GM12878 (cell line): ENCODE measurements at regions not wholly inside any gene's neighbourhood (a gene's known extent, or its start where the extent isn't known, plus 50 kb on each side); places are given as distances from the start of the nearest gene placed in this dataset.

ENCODE experiments used
- ATAC-seq: fragments of 200-7000 bp; cut with Tn5 transposase; 3 replicates; pipeline ENCODE4 v1.9.1; 2020; ENCODE audit warnings: mild to moderate bottlenecking, moderate library complexity
- BruUV-seq: library from RNA; stranded (reverse); fragments of 400-500 nt; replicated peaks from 2 replicates; lab custom pipeline; 2021; lab: Mats Ljungman, UMichigan
- CTCF ChIA-PET: fragments of 300-600 bp; sonication (Branson Sonifier 250); formaldehyde crosslinking; extraction: SDS; loops from one replicate; lab custom pipeline; 2021; ENCODE audit warnings: inconsistent platforms; lab: Yijun Ruan, JAX
- POLR2A ChIA-PET: fragments of 350-600 bp; formaldehyde crosslinking; extraction: SDS; loops from one replicate; lab custom pipeline; 2021; ENCODE audit warnings: inconsistent platforms; lab: Charles Lee
- RAD21 ChIA-PET: fragments of 300-600 bp; sonication (Branson Sonifier 250); formaldehyde crosslinking; loops from one replicate; lab custom pipeline; 2023; ENCODE audit warnings: antibody characterized with exemption; ENCODE audit not compliant: unreplicated experiment; lab: Charles Lee
- SMC1A ChIA-PET: fragments of 300-600 bp; sonication (Branson Sonifier 250); formaldehyde crosslinking; loops from one replicate; lab custom pipeline; 2023; ENCODE audit not compliant: unreplicated experiment, uncharacterized antibody; lab: Charles Lee
- DNase-seq: peaks from one replicate; pipeline ENCODE4 v3.0.0-alpha.2; 2011; ENCODE audit warnings: low read depth, low spot score
- FAIRE-seq: peaks from 3 replicates; lab custom pipeline; 2011; peaks lifted over from hg19 to GRCh38; lab: Jason Lieb, UNC
- H2AFZ ChIP-seq: 2 replicates; pipeline ENCODE4 v1.6.0; 2011; ENCODE audit warnings: low read depth, low read length, control low read depth; ENCODE audit not compliant: control insufficient read depth
- H3K27ac ChIP-seq: 2 replicates; pipeline ENCODE4 v1.5.1; 2011; ENCODE audit warnings: control low read depth; ENCODE audit not compliant: control insufficient read depth, insufficient read depth
- H3K27me3 ChIP-seq, 2 experiments: replicated peaks in 1 of 2; 2 replicates each; pipeline versions ENCODE4 v1.6.0 to v1.6.1; 2011; ENCODE audit warnings: low read length in 1 of 2; ENCODE audit not compliant: control insufficient read depth in 2 of 2, insufficient read depth in 2 of 2
- H3K36me3 ChIP-seq, 2 experiments: 2 replicates each; pipeline ENCODE4 v1.5.1; 2011; ENCODE audit warnings: low read length in 1 of 2; ENCODE audit not compliant: control insufficient read depth in 2 of 2, insufficient read depth in 2 of 2
- H3K4me1 ChIP-seq: 2 replicates; pipeline ENCODE4 v1.6.1; 2011; ENCODE audit warnings: mild to moderate bottlenecking, low read length, moderate library complexity, mixed read lengths; ENCODE audit not compliant: control insufficient read depth, insufficient read depth
- H3K4me2 ChIP-seq: 2 replicates; pipeline ENCODE4 v1.6.0; 2011; ENCODE audit warnings: control low read depth; ENCODE audit not compliant: control insufficient read depth, insufficient read depth
- H3K4me3 ChIP-seq: fragments of 200-600 bp; sonication (generic); 2 replicates; pipeline ENCODE4 v1.5.1; 2016
- H3K79me2 ChIP-seq: 2 replicates; pipeline ENCODE4 v1.6.0; 2011; ENCODE audit warnings: low read length; ENCODE audit not compliant: control insufficient read depth, insufficient read depth
- H3K9ac ChIP-seq: 2 replicates; pipeline ENCODE4 v1.8.0; 2011; ENCODE audit warnings: low read length, control low read depth, mixed read lengths; ENCODE audit not compliant: control insufficient read depth, insufficient read depth
- H3K9me3 ChIP-seq: replicated peaks from 3 replicates; pipeline ENCODE4 v1.5.1; 2011; ENCODE audit warnings: mild to moderate bottlenecking, low read length; ENCODE audit not compliant: control insufficient read depth, insufficient read depth
- H4K20me1 ChIP-seq: 2 replicates; pipeline ENCODE4 v1.6.0; 2011; ENCODE audit not compliant: control insufficient read depth, insufficient read depth
- ATF3 ChIP-seq: IDR thresholded peaks from 2 replicates; pipeline ENCODE4 v1.6.1; 2011; ENCODE audit warnings: low read depth, mild to moderate bottlenecking, low read length, moderate library complexity, borderline replicate concordance; ENCODE audit errors: extremely low read depth
- BACH1 ChIP-seq: fragments of 450-650 bp; IDR thresholded peaks from 2 replicates; pipeline ENCODE4 v1.6.1; 2017; ENCODE audit warnings: mild to moderate bottlenecking, borderline replicate concordance
- CHD4 ChIP-seq: fragments of 200-600 bp; sonication (generic); IDR thresholded peaks from 2 replicates; pipeline ENCODE4 v1.6.1; 2016; ENCODE audit warnings: mild to moderate bottlenecking
- EED ChIP-seq: sonication (generic); IDR thresholded peaks from 2 replicates; pipeline ENCODE4 v1.6.1; 2016; ENCODE audit warnings: antibody characterized with exemption, low read depth
- FOXK2 ChIP-seq: fragments of 450-650 bp; IDR thresholded peaks from 2 replicates; pipeline ENCODE4 v1.6.1; 2017; ENCODE audit warnings: mild to moderate bottlenecking, moderate library complexity
- KAT2A ChIP-seq: conservative IDR thresholded peaks from 2 replicates; pipeline ENCODE4 v1.6.1; 2011; ENCODE audit warnings: low read depth, low read length; ENCODE audit not compliant: control insufficient read depth
- NFIC ChIP-seq: IDR thresholded peaks from 2 replicates; pipeline ENCODE4 v1.6.1; 2012; ENCODE audit warnings: low read depth, mild to moderate bottlenecking, inconsistent platforms, low read length, moderate library complexity
- NR2C1 ChIP-seq: fragments of 450-650 bp; IDR thresholded peaks from 2 replicates; pipeline ENCODE4 v1.6.1; 2017; ENCODE audit warnings: antibody characterized with exemption, mild to moderate bottlenecking, moderate library complexity
- PAX8 ChIP-seq: fragments of 450-650 bp; IDR thresholded peaks from 2 replicates; pipeline ENCODE4 v1.6.1; 2017; ENCODE audit warnings: mild to moderate bottlenecking, moderate library complexity
- POLR2AphosphoS2 ChIP-seq: IDR thresholded peaks from 2 replicates; pipeline ENCODE4 v1.6.1; 2011; ENCODE audit warnings: low read depth, mild to moderate bottlenecking, low read length, improper control_type of control experiment, moderate library complexity
- RAD51 ChIP-seq: fragments of 450-650 bp; IDR thresholded peaks from 2 replicates; pipeline ENCODE4 v1.6.1; 2016; ENCODE audit warnings: moderate library complexity, mild to moderate bottlenecking, inconsistent platforms
- REST ChIP-seq: IDR thresholded peaks from 2 replicates; pipeline ENCODE4 v1.6.1; 2012; ENCODE audit warnings: mild to moderate bottlenecking, low read depth, low read length
- SMAD1 ChIP-seq: fragments of 450-650 bp; IDR thresholded peaks from 2 replicates; pipeline ENCODE4 v1.6.1; 2018; ENCODE audit warnings: mild to moderate bottlenecking, low read depth; ENCODE audit not compliant: partially characterized antibody
- SMARCA5 ChIP-seq: fragments of 450-650 bp; IDR thresholded peaks from 2 replicates; pipeline ENCODE4 v1.6.1; 2017; ENCODE audit warnings: mild to moderate bottlenecking
- SREBF1 ChIP-seq: IDR thresholded peaks from 2 replicates; pipeline ENCODE4 v1.6.1; 2012; ENCODE audit warnings: mild to moderate bottlenecking, low read length
- SREBF2 ChIP-seq: IDR thresholded peaks from 2 replicates; pipeline ENCODE4 v1.6.1; 2012; ENCODE audit warnings: mild to moderate bottlenecking, low read length
- SRF ChIP-seq, 2 experiments: IDR thresholded peaks; 2 replicates each; pipeline ENCODE4 v1.6.1; 2011; ENCODE audit warnings: low read depth in 2 of 2, low read length in 2 of 2, mild to moderate bottlenecking in 1 of 2, moderate library complexity in 1 of 2
- TCF12 ChIP-seq: IDR thresholded peaks from 2 replicates; pipeline ENCODE4 v1.6.1; 2011; ENCODE audit warnings: low read depth, mild to moderate bottlenecking, low read length
- in situ Hi-C: fragments of 300-500 bp; cut with MboI; formaldehyde crosslinking; loops from 9 replicates; pipeline ENCODE4 v1.14.3; 2018; ENCODE audit warnings: mixed read lengths
- intact Hi-C: fragments of 100-400 bp; cut with micrococcal nuclease; formaldehyde crosslinking; loops from one replicate; pipeline ENCODE4 v1.14.2; 2022; ENCODE audit not compliant: unreplicated experiment
- TF ChIP-seq, protein P1 (sequence below): fragments of 450-650 bp; formaldehyde crosslinking; IDR thresholded peaks from 2 replicates; pipeline ENCODE4 v1.4.0; 2022; ENCODE audit warnings: mild to moderate bottlenecking, moderate library complexity

GRCh38 chr6:62519574-62519973 is 233.5 kb upstream of the KHDRBS2 start:
- no TSS peak for BruUV-seq
- POLR2A ChIA-PET = no interaction called here

More at GRCh38 chr6:62519574-62519973, 233.5 kb upstream of the KHDRBS2 start:
- Histone ChIP-seq H3K79me2 (no peaks in the 10 kb centered on the region), H3K4me2 (no peak overlapping the region), H3K9me3 (no peaks in the 10 kb centered on the region), H3K9ac (no peak overlapping the region), H3K4me3 (no peak overlapping the region), H3K27ac (no peak overlapping the region), H3K4me1 (no peaks in the 10 kb centered on the region), H2AFZ (no peak overlapping the region), H3K36me3 (no peaks in the 10 kb centered on the region), H4K20me1 (no peaks in the 10 kb centered on the region), H3K27me3 (no peaks in the 10 kb centered on the region)
- CTCF ChIA-PET = no interaction called here
- ATAC-seq = no peak
- in situ Hi-C loops (no loop called here), intact Hi-C loops (no loop called here)
- TF ChIP-seq PAX8 (no peak), FOXK2 (no peak), KAT2A (no peak), ATF3 (no peak), SMAD1 (no peak), SMARCA5 (no peak), CHD4 (no peak), EED (no peak), POLR2AphosphoS2 (no peak), SREBF2 (no peak), BACH1 (no peak), REST (no peak), NR2C1 (no peak), NFIC (no peak), RAD51 (no peak), TCF12 (no peak), SREBF1 (no peak), SRF (IDR thresholded peaks at IDR 0.05; ENCODE audit: low read depth in 2 of 2, low read length in 2 of 2) (no peak)
- TF ChIP-seq, protein P1, sequence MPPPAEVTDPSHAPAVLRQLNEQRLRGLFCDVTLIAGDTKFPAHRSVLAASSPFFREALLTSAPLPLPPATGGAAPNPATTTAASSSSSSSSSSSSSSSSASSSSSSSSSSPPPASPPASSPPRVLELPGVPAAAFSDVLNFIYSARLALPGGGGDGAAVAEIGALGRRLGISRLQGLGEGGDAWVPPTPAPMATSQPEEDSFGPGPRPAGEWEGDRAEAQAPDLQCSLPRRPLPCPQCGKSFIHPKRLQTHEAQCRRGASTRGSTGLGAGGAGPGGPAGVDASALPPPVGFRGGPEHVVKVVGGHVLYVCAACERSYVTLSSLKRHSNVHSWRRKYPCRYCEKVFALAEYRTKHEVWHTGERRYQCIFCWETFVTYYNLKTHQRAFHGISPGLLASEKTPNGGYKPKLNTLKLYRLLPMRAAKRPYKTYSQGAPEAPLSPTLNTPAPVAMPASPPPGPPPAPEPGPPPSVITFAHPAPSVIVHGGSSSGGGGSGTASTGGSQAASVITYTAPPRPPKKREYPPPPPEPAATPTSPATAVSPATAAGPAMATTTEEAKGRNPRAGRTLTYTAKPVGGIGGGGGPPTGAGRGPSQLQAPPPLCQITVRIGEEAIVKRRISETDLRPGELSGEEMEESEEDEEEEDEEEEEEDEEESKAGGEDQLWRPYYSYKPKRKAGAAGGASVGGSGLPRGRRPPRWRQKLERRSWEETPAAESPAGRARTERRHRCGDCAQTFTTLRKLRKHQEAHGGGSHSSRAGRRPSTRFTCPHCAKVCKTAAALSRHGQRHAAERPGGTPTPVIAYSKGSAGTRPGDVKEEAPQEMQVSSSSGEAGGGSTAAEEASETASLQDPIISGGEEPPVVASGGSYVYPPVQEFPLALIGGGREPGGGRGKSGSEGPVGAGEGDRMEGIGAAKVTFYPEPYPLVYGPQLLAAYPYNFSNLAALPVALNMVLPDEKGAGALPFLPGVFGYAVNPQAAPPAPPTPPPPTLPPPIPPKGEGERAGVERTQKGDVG (CRISPR knock-in tag) = no peak
- no peak for FAIRE-seq
- SMC1A ChIA-PET = no interaction called here
- DNase-seq = no peak
- RAD21 ChIA-PET = no interaction called here
